ENCODE measurements at regions not wholly inside any gene's neighbourhood (a gene's known extent, or its start where the extent isn't known, plus 50 kb on each side); places are given as distances from the start of the nearest gene placed in this dataset.
"Not testable (repeated sequence)": the region's sequence is repeated elsewhere in the genome, so short reads cannot be mapped to it uniquely, and the experiment has no call there.

GRCh38 chr22:22120160-22120559, 124.4 kb upstream of the VPREB1 start:
- H3K36me3 ChIP-seq (ENCODE audit: insufficient read depth, low read length), result no peaks in the 10 kb centered on the region
- no peaks in the 10 kb centered on the region for H4K20me1 ChIP-seq (ENCODE audit: insufficient read depth)
- H3K4me2 ChIP-seq (ENCODE audit: low read length), result no peak overlapping the region
- no peaks in the 10 kb centered on the region for H3K9me3 ChIP-seq (ENCODE audit: low read length)
- H3K4me3 ChIP-seq (ENCODE audit: low read length), result no peak overlapping the region
- no peaks in the 10 kb centered on the region for H3K79me2 ChIP-seq (replicated peaks; ENCODE audit: insufficient read depth, low read length)
- H3K9me2 ChIP-seq (ENCODE audit: insufficient read depth, low read length), result no peaks in the 10 kb centered on the region
- no peaks in the 10 kb centered on the region for H3K27me3 ChIP-seq (ENCODE audit: insufficient read depth, low read depth, low read length)
- no peak for TF ChIP-seq SMC3 (conservative IDR thresholded peaks at IDR 0.05; ENCODE audit: poor library complexity)
- no peak for TF ChIP-seq TAF1 (IDR thresholded peaks at IDR 0.05; ENCODE audit: low read depth)
- H3K27ac ChIP-seq (ENCODE audit: low read length), result no peak overlapping the region
- H3F3A ChIP-seq (ENCODE audit: insufficient read depth, low read length, poor library complexity, severe bottlenecking), result no peaks in the 10 kb centered on the region
- no peak overlapping the region for H3K9ac ChIP-seq (ENCODE audit: low read length)
- H2AFZ ChIP-seq (ENCODE audit: low read depth, low read length), result no peak overlapping the region

GRCh38 chr22:22118987-22119386, 125.6 kb upstream of the VPREB1 start:
- H3K27me3 ChIP-seq (ENCODE audit: insufficient read depth, low read depth, low read length), result no peaks in the 10 kb centered on the region
- H3K27ac ChIP-seq (ENCODE audit: low read length), result no peak overlapping the region
- no peaks in the 10 kb centered on the region for H3K9me2 ChIP-seq (ENCODE audit: insufficient read depth, low read length)
- H3K9ac ChIP-seq (ENCODE audit: low read length), result no peak overlapping the region
- no peaks in the 10 kb centered on the region for H4K20me1 ChIP-seq (ENCODE audit: insufficient read depth)
- no peaks in the 10 kb centered on the region for H3F3A ChIP-seq (ENCODE audit: insufficient read depth, low read length, poor library complexity, severe bottlenecking)
- H3K79me2 ChIP-seq (replicated peaks; ENCODE audit: insufficient read depth, low read length), result no peaks in the 10 kb centered on the region
- no peaks in the 10 kb centered on the region for H3K9me3 ChIP-seq (ENCODE audit: low read length)
- TF ChIP-seq MXI1 (conservative IDR thresholded peaks at IDR 0.05; ENCODE audit: poor library complexity, severe bottlenecking), result no peak
- TF ChIP-seq SMC3 (conservative IDR thresholded peaks at IDR 0.05; ENCODE audit: poor library complexity), result no peak
- TF ChIP-seq EP300 (conservative IDR thresholded peaks at IDR 0.05; ENCODE audit: poor library complexity, severe bottlenecking), result no peak
- no peak overlapping the region for H3K4me3 ChIP-seq (ENCODE audit: low read length)
- no peaks in the 10 kb centered on the region for H3K36me3 ChIP-seq (ENCODE audit: insufficient read depth, low read length)
- no peak overlapping the region for H3K4me2 ChIP-seq (ENCODE audit: low read length)
- no peak overlapping the region for H2AFZ ChIP-seq (ENCODE audit: low read depth, low read length)

- not testable (repeated sequence) for H4K20me1 ChIP-seq (ENCODE audit: insufficient read depth); H3K4me3 ChIP-seq (ENCODE audit: low read length); H3K27ac ChIP-seq (ENCODE audit: low read length); H3F3A ChIP-seq (ENCODE audit: insufficient read depth, low read length, poor library complexity, severe bottlenecking); H3K9me2 ChIP-seq (ENCODE audit: insufficient read depth, low read length); H3K9me3 ChIP-seq (ENCODE audit: low read length); H2AFZ ChIP-seq (ENCODE audit: low read depth, low read length); H3K4me2 ChIP-seq (ENCODE audit: low read length); H3K36me3 ChIP-seq (ENCODE audit: insufficient read depth, low read length); H3K9ac ChIP-seq (ENCODE audit: low read length); H3K79me2 ChIP-seq (replicated peaks; ENCODE audit: insufficient read depth, low read length); H3K27me3 ChIP-seq (ENCODE audit: insufficient read depth, low read depth, low read length)
Observed at GRCh38 chr22:22117864-22118544, 126.6 kb upstream of the VPREB1 start.

- H3F3A ChIP-seq (ENCODE audit: insufficient read depth, low read length, poor library complexity, severe bottlenecking); H3K27ac ChIP-seq (ENCODE audit: low read length); H3K9me3 ChIP-seq (ENCODE audit: low read length); H2AFZ ChIP-seq (ENCODE audit: low read depth, low read length); H3K9ac ChIP-seq (ENCODE audit: low read length); H3K4me2 ChIP-seq (ENCODE audit: low read length); H3K79me2 ChIP-seq (replicated peaks; ENCODE audit: insufficient read depth, low read length); H4K20me1 ChIP-seq (ENCODE audit: insufficient read depth); H3K36me3 ChIP-seq (ENCODE audit: insufficient read depth, low read length); H3K4me3 ChIP-seq (ENCODE audit: low read length); H3K9me2 ChIP-seq (ENCODE audit: insufficient read depth, low read length); H3K27me3 ChIP-seq (ENCODE audit: insufficient read depth, low read depth, low read length): not testable (repeated sequence)
Observed at GRCh38 chr22:22116997-22117770, 127.4 kb upstream of the VPREB1 start.
